Neural progenitor cell (in vitro differentiated cells): ENCODE measurements at regions not wholly inside any gene's neighbourhood (a gene's known extent, or its start where the extent isn't known, plus 50 kb on each side); places are given as distances from the start of the nearest gene placed in this dataset.

Source experiments
- CTCF ChIP-seq: fragments of 200-600 bp; sonication (generic); IDR thresholded peaks from 2 replicates; pipeline ENCODE4 v1.5.1; 2017; ENCODE audit warnings: antibody characterized with exemption, mild to moderate bottlenecking
- EZH2 ChIP-seq: fragments of 200-600 bp; sonication (generic); IDR thresholded peaks from 2 replicates; pipeline ENCODE4 v1.6.1; 2017; ENCODE audit warnings: antibody characterized with exemption, mild to moderate bottlenecking, moderate library complexity
- EZH2phosphoT487 ChIP-seq: fragments of 200-600 bp; sonication (generic); IDR thresholded peaks from 2 replicates; pipeline ENCODE4 v1.6.1; 2017; ENCODE audit warnings: antibody characterized with exemption

GRCh38 chr2:186330050-186330449 is 156.0 kb upstream of the ZC3H15 start:
- no peak for TF ChIP-seq EZH2phosphoT487
- TF ChIP-seq CTCF: no peak
- TF ChIP-seq EZH2: no peak
